ENCODE measurements at regions not wholly inside any gene's neighbourhood (a gene's known extent, or its start where the extent isn't known, plus 50 kb on each side); places are given as distances from the start of the nearest gene placed in this dataset.

DNA sequence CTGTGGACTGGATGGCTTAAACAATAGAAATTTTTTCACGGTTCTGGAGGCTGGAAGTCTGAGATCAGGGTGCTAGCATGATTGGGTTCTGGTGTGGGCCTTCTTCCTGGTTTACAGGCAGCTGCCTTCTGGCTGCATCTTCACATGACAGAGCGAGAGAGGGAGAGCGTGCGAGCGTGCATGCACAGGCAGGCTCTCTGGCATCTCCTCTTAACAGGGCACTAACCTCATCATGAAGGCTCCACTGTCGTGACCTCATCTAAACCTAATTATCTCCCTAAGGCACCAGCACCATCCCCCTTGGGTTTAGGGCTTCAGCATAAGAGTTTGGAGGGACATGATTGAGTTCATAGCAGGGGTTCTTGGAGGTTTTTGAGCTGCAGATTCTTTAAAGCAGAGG, 292.0 kb upstream of the C2CD4B start:
- POLR2A ChIA-PET = no interaction called here
- no peak overlapping the region for H3K4me3 Mint-ChIP-seq
- no peaks in the 10 kb centered on the region for H3K27me3 Mint-ChIP-seq
- H3K9me3 Mint-ChIP-seq = no peaks in the 10 kb centered on the region
- no peaks in the 10 kb centered on the region for H3K4me1 Mint-ChIP-seq
- H3K36me3 Mint-ChIP-seq = no peaks in the 10 kb centered on the region
- ATAC-seq (ENCODE audit: low read depth) = no peak
- no peak for DNase-seq
- H3K27ac Mint-ChIP-seq = no peak overlapping the region

DNA sequence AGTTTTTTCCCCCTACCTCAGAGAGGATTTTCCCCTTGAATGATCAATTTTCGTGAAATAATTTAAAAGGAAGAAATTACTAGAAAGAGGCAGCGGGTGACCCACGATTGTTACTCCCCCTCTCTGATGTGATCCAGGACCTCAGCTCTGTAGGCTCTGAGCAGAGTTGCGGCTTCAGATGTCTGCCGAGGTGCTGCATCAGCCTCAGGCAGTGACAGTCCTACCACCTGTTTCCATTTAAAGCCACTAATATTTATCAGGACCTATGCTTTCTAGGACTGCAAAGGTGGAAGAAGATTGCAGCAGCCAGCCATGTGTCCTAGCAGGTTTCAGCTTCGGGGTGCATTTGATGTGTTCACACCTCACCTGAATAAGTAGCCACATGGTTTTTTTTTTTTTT, 294.8 kb upstream of the C2CD4B start:
- H3K9me3 Mint-ChIP-seq = peaks cover 2% of the 10 kb centered on the region
- H3K27me3 Mint-ChIP-seq = no peaks in the 10 kb centered on the region
- no peaks in the 10 kb centered on the region for H3K4me1 Mint-ChIP-seq
- DNase-seq (no peak), ATAC-seq (ENCODE audit: low read depth) (no peak)
- POLR2A ChIA-PET = no interaction called here
- H3K36me3 Mint-ChIP-seq = no peaks in the 10 kb centered on the region
- H3K27ac Mint-ChIP-seq = no peak overlapping the region
- H3K4me3 Mint-ChIP-seq = no peak overlapping the region

GRCh38 chr15:62462268-62462667, 297.2 kb upstream of the C2CD4B start:
- Mint-ChIP-seq H3K27ac (no peak overlapping the region), H3K27me3 (no peaks in the 10 kb centered on the region), H3K36me3 (no peaks in the 10 kb centered on the region), H3K4me1 (no peaks in the 10 kb centered on the region), H3K9me3 (peaks cover 2% of the 10 kb centered on the region), H3K4me3 (no peak overlapping the region)
- POLR2A ChIA-PET = no interaction called here
- DNase-seq = no peak
- ATAC-seq (ENCODE audit: low read depth) = no peak

DNA sequence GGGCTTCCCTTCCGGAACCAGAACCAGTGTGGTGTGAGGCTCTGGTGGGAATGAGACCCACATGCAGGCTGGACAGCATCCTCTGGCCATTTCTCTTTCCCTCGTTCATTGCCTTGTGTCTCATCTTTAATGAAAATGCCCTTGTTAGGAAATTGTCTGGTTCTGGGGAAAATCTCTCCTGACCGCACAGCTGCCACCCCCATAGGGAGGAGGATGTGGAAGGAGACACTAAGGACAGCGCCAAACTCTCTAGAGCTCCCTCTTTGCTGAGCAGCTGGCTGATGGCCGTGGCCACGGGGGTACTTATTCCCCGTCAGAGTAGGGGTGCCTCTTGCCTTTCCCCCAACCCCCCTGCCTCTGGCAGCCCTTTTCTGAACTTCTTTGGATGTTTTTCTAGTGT, 297.6 kb upstream of the C2CD4B start:
- Mint-ChIP-seq H3K27ac (no peak overlapping the region), H3K36me3 (no peaks in the 10 kb centered on the region), H3K4me3 (no peak overlapping the region), H3K27me3 (no peaks in the 10 kb centered on the region), H3K4me1 (no peaks in the 10 kb centered on the region), H3K9me3 (peaks cover 2% of the 10 kb centered on the region)
- ATAC-seq (ENCODE audit: low read depth) (no peak), DNase-seq (no peak)
- POLR2A ChIA-PET = no interaction called here

GRCh38 chr15:62464705-62465104, 299.6 kb upstream of the C2CD4B start:
- no peak overlapping the region for H3K27ac Mint-ChIP-seq
- POLR2A ChIA-PET = no interaction called here
- peaks cover 2% of the 10 kb centered on the region for H3K9me3 Mint-ChIP-seq
- no peaks in the 10 kb centered on the region for H3K36me3 Mint-ChIP-seq
- H3K4me1 Mint-ChIP-seq = no peaks in the 10 kb centered on the region
- H3K27me3 Mint-ChIP-seq = no peaks in the 10 kb centered on the region
- no peak overlapping the region for H3K4me3 Mint-ChIP-seq
- ATAC-seq (ENCODE audit: low read depth) (no peak), DNase-seq (no peak)

- H3K27me3 Mint-ChIP-seq = no peaks in the 10 kb centered on the region
- H3K4me1 Mint-ChIP-seq = no peaks in the 10 kb centered on the region
- POLR2A ChIA-PET = no interaction called here
- H3K9me3 Mint-ChIP-seq = peaks cover 2% of the 10 kb centered on the region
- H3K36me3 Mint-ChIP-seq = no peaks in the 10 kb centered on the region
- no peak for DNase-seq
- no peak overlapping the region for H3K27ac Mint-ChIP-seq
- H3K4me3 Mint-ChIP-seq = no peak overlapping the region
- ATAC-seq (ENCODE audit: low read depth) = no peak
These were observed 300.1 kb upstream of the C2CD4B start for GRCh38 chr15:62465173-62465572.

- Mint-ChIP-seq H3K36me3 (no peaks in the 10 kb centered on the region), H3K9me3 (no peaks in the 10 kb centered on the region), H3K27ac (no peak overlapping the region), H3K27me3 (no peaks in the 10 kb centered on the region), H3K4me1 (peaks cover 2% of the 10 kb centered on the region), H3K4me3 (no peak overlapping the region)
- ATAC-seq (ENCODE audit: low read depth) (no peak), DNase-seq (no peak)
- POLR2A ChIA-PET = no interaction called here
These were observed 304.4 kb upstream of the C2CD4B start for GRCh38 chr15:62469478-62469873.

- no peak overlapping the region for H3K27ac Mint-ChIP-seq
- no peaks in the 10 kb centered on the region for H3K36me3 Mint-ChIP-seq
- peaks cover 2% of the 10 kb centered on the region for H3K4me1 Mint-ChIP-seq
These were observed 305.0 kb upstream of the C2CD4B start for GRCh38 chr15:62469874-62470688.

GRCh38 chr15:62472616-62473299, 307.7 kb upstream of the C2CD4B start:
- Mint-ChIP-seq H3K4me1 (peaks cover 2% of the 10 kb centered on the region), H3K4me3 (no peak overlapping the region), H3K27me3 (peaks cover 4% of the 10 kb centered on the region), H3K36me3 (no peaks in the 10 kb centered on the region), H3K9me3 (no peaks in the 10 kb centered on the region), H3K27ac (no peak overlapping the region)
- ATAC-seq (ENCODE audit: low read depth) (no peak), DNase-seq (no peak)
- POLR2A ChIA-PET = no interaction called here

More at GRCh38 chr15:62469874-62470688, 305.0 kb upstream of the C2CD4B start:
- ATAC-seq (ENCODE audit: low read depth) (no peak), DNase-seq (no peak)
- POLR2A ChIA-PET = no interaction called here
- Mint-ChIP-seq H3K9me3 (no peaks in the 10 kb centered on the region), H3K27me3 (no peaks in the 10 kb centered on the region), H3K4me3 (no peak overlapping the region)

- Mint-ChIP-seq H3K4me1 (peaks cover 2% of the 10 kb centered on the region), H3K27me3 (peaks cover 4% of the 10 kb centered on the region), H3K9me3 (no peaks in the 10 kb centered on the region), H3K4me3 (no peak overlapping the region), H3K27ac (no peak overlapping the region), H3K36me3 (no peaks in the 10 kb centered on the region)
- DNase-seq (no peak), ATAC-seq (ENCODE audit: low read depth) (no peak)
- POLR2A ChIA-PET = no interaction called here
These were observed 309.1 kb upstream of the C2CD4B start for GRCh38 chr15:62474021-62474770.

GRCh38 chr15:62474771-62475124, 309.7 kb upstream of the C2CD4B start:
- POLR2A ChIA-PET = no interaction called here
- no peak overlapping the region for H3K4me3 Mint-ChIP-seq
- ATAC-seq (ENCODE audit: low read depth) (no peak), DNase-seq (no peak)
- no peak overlapping the region for H3K27ac Mint-ChIP-seq
- H3K9me3 Mint-ChIP-seq = no peaks in the 10 kb centered on the region
- peaks cover 4% of the 10 kb centered on the region for H3K27me3 Mint-ChIP-seq
- H3K4me1 Mint-ChIP-seq = peaks cover 2% of the 10 kb centered on the region
- no peaks in the 10 kb centered on the region for H3K36me3 Mint-ChIP-seq

- H3K27ac Mint-ChIP-seq = no peak overlapping the region
- no peaks in the 10 kb centered on the region for H3K36me3 Mint-ChIP-seq
- H3K4me3 Mint-ChIP-seq = no peak overlapping the region
- ATAC-seq (ENCODE audit: low read depth) (no peak), DNase-seq (no peak)
- POLR2A ChIA-PET = no interaction called here
- no peaks in the 10 kb centered on the region for H3K9me3 Mint-ChIP-seq
- peaks cover 5% of the 10 kb centered on the region for H3K27me3 Mint-ChIP-seq
- H3K4me1 Mint-ChIP-seq = peaks cover 2% of the 10 kb centered on the region
These were observed 310.5 kb upstream of the C2CD4B start for GRCh38 chr15:62475591-62475990.

DNA sequence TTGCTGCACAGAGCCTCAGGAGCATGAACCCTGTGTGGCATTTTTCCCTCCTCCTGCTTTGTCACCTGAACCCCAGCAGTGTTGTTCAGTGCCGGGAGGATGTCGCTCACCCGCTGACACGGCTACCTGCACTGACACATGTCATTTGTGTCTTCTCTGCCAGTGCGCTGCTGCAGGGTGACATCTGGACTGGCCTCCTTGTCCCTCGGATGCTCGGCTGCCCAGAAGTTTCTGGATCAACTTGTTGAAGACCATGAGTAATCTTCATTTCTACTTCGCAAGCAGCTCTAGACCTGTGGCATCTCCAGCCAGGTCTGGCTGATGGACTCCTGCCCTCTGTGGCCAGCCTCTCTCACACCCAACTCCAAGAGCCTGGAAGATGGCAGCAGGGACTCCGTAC, 311.1 kb upstream of the C2CD4B start:
- no peak for DNase-seq
- no peak overlapping the region for H3K4me3 Mint-ChIP-seq
- H3K27ac Mint-ChIP-seq = no peak overlapping the region
- peaks cover 5% of the 10 kb centered on the region for H3K27me3 Mint-ChIP-seq
- peaks cover 2% of the 10 kb centered on the region for H3K4me1 Mint-ChIP-seq
- no peak for ATAC-seq (ENCODE audit: low read depth)
- POLR2A ChIA-PET = no interaction called here
- no peaks in the 10 kb centered on the region for H3K9me3 Mint-ChIP-seq
- H3K36me3 Mint-ChIP-seq = no peaks in the 10 kb centered on the region

- Mint-ChIP-seq H3K27ac (no peak overlapping the region), H3K27me3 (peaks cover 5% of the 10 kb centered on the region), H3K36me3 (no peaks in the 10 kb centered on the region), H3K4me3 (no peak overlapping the region), H3K9me3 (no peaks in the 10 kb centered on the region), H3K4me1 (peaks cover 3% of the 10 kb centered on the region)
- DNase-seq (no peak), ATAC-seq (ENCODE audit: low read depth) (no peak)
- POLR2A ChIA-PET = no interaction called here
These were observed 312.8 kb upstream of the C2CD4B start for GRCh38 chr15:62477929-62478328.
